GM12873 (cell line): ENCODE measurements at regions not wholly inside any gene's neighbourhood (a gene's known extent, or its start where the extent isn't known, plus 50 kb on each side); places are given as distances from the start of the nearest gene placed in this dataset.

Source experiments
- TF ChIP-seq, protein P1 (sequence below): IDR thresholded peaks from 2 replicates; pipeline ENCODE4 v1.5.1; 2012; ENCODE audit warnings: low read depth, mild to moderate bottlenecking, moderate library complexity, low read length, control low read depth; ENCODE audit not compliant: insufficient read depth; ENCODE audit errors: missing control alignments

DNA sequence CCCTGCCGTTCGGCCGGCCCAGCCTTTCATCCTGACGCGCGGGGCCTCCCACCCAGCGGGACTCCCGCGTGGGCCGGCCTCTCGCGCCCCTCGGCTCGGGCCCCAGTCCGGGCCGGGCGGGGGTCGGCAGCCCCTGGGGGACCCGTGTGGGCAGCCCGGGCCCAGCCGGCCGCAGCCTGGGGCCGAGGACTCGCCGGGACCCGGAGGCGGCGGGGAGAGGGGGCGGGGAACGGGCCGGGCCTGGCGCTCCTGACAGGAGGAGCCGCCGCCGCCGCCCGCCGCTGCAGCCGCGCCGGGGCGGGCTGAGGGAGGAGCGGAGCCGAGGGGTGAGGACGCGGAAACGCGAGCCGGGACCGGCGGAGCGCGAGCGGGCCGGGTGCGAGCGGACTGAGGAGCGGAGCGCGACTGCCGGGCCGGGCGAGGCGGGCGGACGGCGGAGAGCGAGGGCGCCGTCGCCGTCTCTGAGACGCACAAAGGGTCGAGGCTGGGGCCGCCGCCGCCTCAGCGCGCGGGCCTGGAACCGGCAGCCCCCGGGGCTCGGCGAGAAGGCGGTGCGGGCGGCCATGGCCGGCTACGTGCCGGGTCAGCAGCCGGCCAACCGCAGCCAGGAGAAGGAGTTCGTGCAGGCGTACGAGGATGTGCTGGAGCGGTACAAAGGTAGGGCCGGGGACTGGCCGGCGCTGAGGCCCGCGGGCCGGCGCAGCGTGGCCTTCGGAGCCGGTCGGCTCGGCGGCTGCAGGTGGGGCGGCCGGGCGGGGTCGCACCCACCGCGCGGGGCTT is 79.1 kb downstream of the NDUFS5 start:
- TF ChIP-seq, protein P1, sequence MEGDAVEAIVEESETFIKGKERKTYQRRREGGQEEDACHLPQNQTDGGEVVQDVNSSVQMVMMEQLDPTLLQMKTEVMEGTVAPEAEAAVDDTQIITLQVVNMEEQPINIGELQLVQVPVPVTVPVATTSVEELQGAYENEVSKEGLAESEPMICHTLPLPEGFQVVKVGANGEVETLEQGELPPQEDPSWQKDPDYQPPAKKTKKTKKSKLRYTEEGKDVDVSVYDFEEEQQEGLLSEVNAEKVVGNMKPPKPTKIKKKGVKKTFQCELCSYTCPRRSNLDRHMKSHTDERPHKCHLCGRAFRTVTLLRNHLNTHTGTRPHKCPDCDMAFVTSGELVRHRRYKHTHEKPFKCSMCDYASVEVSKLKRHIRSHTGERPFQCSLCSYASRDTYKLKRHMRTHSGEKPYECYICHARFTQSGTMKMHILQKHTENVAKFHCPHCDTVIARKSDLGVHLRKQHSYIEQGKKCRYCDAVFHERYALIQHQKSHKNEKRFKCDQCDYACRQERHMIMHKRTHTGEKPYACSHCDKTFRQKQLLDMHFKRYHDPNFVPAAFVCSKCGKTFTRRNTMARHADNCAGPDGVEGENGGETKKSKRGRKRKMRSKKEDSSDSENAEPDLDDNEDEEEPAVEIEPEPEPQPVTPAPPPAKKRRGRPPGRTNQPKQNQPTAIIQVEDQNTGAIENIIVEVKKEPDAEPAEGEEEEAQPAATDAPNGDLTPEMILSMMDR = no peak

DNA sequence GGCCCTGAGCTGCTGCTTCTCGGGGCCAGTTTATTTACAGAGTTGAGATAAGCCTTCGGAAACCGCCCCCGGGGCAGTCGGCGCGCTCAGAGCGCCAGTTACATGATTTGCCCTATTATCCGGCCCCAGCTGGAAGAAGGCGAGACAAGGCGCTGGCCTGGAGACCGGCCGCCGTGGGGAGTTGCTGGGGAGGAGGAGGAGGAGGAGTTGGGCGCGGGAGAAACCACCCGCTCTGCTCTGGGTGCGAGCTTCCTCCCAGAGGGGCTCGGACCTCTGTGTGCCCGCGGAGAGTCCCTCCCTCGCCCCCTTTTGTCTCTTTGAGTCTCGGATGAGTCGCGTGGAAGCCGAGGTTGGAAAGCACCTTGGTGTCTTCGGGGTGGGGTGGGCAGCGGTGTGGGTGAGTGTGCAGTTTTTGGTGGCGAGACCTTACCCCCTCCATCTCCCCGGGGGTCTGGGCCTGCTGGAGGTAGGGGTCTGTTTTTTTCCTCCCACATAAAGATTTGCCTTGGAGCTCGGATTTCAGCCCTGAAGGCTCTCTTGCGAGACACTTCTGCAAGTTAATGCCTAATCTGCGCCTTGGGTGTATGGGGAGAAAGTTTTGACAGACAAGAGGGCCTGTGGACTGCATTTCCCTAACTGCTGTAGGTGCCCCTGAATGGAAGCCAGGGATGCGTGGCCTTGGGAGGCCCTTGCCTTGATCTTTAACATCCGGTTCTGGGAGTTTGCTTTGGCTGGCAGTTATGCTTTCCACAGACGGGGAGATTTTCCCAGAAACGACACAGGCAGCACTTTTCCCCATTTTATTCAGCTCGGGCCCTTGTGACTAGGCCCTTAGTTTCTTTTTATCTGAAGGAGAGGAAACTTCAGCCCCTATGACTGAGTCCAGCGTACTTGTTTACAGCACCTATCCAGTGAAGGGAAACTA is 80.0 kb downstream of the NDUFS5 start:
- TF ChIP-seq, protein P1 = no peak

DNA sequence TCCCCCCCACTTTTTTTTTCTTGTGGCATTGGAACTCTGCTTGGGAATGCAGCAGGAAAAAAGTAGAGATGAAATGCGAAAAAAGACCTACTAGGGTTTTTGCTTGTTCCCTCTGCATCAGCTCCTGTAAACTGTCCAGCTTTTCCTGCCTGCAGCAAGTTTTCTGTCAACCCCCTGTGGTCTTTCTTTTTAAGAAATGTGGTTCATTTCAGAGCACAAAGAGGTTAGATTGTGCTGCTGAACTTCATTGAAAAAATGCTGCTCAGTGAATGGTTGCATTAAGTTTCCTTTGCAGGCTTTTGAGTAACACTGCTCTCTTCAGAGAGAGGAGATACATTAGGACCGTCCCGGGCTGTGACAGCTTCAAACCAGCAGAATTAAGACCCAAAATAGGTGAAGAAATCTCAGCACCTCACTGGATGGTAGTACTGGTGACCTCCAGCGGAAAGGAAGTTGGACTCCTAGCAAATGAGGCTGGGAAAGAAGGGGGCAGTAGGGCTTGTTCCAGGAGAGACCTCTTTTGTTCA is 80.7 kb downstream of the NDUFS5 start:
- TF ChIP-seq, protein P1 = no peak

DNA sequence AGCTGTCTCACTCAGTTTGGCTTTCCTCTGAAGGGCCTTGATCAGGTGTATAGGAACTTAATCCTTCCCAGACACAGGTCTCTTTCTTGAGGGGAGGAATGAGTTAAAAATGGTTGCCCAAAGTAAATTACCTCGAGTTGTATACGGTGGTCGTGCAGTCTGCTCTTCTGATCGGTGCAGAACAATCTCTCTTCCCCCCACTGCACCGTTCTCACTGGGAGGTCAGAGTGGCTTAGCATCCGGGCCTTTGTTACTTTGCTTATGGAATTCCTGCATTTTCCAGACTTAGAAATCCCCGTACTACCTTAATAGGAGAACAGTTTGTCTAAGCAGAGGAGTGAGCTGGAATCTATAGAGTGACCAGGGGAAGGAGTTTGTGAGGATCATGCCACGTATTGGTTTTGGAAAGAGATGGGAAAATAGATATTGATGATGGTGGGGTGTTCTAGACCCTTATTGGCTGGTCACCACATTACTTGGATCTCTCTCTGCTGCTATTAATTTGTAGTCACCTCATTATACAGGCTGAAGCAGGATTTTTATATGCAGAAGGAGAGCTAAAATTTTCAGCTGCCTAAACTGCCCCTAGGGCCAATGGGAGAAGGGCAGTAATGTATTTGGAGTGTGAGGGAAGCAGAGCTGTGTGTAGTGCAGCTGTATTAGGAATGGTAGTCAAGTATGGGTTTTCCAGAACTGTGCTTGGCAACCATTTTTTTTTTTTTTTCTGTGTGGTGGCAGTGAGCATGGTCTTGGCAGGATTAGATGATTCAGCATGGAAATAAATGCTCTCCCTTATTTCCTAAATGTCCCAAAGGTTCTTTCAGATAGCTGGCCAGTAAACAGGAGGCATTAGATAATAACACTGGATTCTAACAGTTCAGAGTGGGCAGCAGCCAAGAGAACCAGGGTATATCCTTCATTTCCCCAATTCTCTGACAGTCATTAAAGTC is 81.5 kb downstream of the NDUFS5 start:
- TF ChIP-seq, protein P1 = no peak

DNA sequence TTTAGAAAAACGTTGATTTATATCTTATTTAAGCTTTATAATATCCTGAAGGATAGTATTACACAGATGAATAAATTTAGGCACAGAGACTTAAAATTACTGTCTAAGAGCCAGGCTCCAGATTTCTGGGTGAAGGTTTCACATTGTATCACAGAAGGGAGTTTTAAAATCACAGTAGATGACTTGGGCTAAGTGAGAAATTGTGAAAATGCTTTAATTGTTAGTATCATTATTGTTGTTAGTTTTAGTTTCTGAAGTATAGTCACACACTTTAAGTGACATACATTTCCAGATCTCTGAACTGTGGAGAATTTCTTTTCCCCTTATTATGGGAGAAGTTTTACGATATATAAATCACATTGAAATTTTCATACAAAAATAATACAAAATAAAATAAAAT is 83.5 kb downstream of the NDUFS5 start:
- TF ChIP-seq, protein P1 = no peak

DNA sequence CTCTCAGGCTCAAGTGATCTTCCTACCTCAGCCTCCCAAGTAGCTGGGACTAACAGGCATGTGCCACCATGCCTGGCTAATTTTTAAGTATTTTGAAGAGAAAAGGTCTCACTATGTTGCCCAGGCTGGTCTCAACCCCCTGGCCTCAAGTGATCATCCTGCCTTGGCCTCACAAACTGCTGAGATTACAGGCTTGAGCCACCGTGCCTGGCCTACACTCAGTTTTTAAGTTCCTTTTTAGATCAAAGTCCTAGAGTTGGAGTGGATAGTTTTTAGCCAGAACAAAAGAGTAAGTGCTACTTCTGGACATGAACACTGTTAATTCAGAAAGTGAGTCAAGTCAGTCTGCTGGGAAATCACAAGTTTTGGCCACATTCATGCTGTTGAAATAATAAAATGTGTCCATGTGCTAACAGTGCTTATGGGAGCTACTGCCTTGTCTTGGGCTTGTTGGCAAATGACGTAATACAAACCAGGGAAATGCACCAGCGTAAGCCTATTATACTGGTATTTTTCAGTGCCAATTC is 84.2 kb downstream of the NDUFS5 start:
- TF ChIP-seq, protein P1 = no peak
